ENCODE measurements at regions not wholly inside any gene's neighbourhood (a gene's known extent, or its start where the extent isn't known, plus 50 kb on each side); places are given as distances from the start of the nearest gene placed in this dataset.

- DNase-seq = no peak
Measured at GRCh38 chr11:80621871-80622270, 1181.0 kb upstream of the TENM4 start.

- DNase-seq = no peak
Measured at GRCh38 chr11:80620867-80621266, 1180.0 kb upstream of the TENM4 start.

- DNase-seq = no peak
Measured at GRCh38 chr11:80617156-80617555, 1176.3 kb upstream of the TENM4 start.

- no peak for DNase-seq
Measured at GRCh38 chr11:80616070-80616800, 1175.4 kb upstream of the TENM4 start.

- DNase-seq = no peak
Measured at GRCh38 chr11:80613655-80614054, 1172.8 kb upstream of the TENM4 start.

- DNase-seq = no peak
Measured at GRCh38 chr11:80610516-80610915, 1169.7 kb upstream of the TENM4 start.

GRCh38 chr11:80603472-80603871, 1162.6 kb upstream of the TENM4 start:
- DNase-seq = no peak

- DNase-seq = no peak
Measured at GRCh38 chr11:80598905-80599304, 1158.1 kb upstream of the TENM4 start.

- DNase-seq = no peak
Measured at GRCh38 chr11:80596291-80596810, 1155.5 kb upstream of the TENM4 start.

- no peak for DNase-seq
Measured at GRCh38 chr11:80595011-80595410, 1154.2 kb upstream of the TENM4 start.

- no peak for DNase-seq
Measured at GRCh38 chr11:80593648-80594374, 1153.0 kb upstream of the TENM4 start.

GRCh38 chr11:80592546-80592945, 1151.7 kb upstream of the TENM4 start:
- no peak for DNase-seq

- no peak for DNase-seq
Measured at GRCh38 chr11:80587906-80588305, 1147.1 kb upstream of the TENM4 start.

- no peak for DNase-seq
Measured at GRCh38 chr11:80586464-80586863, 1145.6 kb upstream of the TENM4 start.

GRCh38 chr11:80584661-80585060, 1143.8 kb upstream of the TENM4 start:
- DNase-seq = no peak

GRCh38 chr11:80569832-80570231, 1129.0 kb upstream of the TENM4 start:
- DNase-seq = no peak

- DNase-seq = no peak
Measured at GRCh38 chr11:80565231-80565630, 1124.4 kb upstream of the TENM4 start.

GRCh38 chr11:80562523-80563125, 1121.8 kb upstream of the TENM4 start:
- no peak for DNase-seq

GRCh38 chr11:80559942-80560341, 1119.1 kb upstream of the TENM4 start:
- DNase-seq = no peak

GRCh38 chr11:80553565-80553964, 1112.7 kb upstream of the TENM4 start:
- no peak for DNase-seq

- no peak for DNase-seq
Measured at GRCh38 chr11:80542704-80543103, 1101.9 kb upstream of the TENM4 start.

GRCh38 chr11:80538040-80538439, 1097.2 kb upstream of the TENM4 start:
- no peak for DNase-seq

GRCh38 chr11:80533463-80533862, 1092.6 kb upstream of the TENM4 start:
- DNase-seq = no peak
